GM23338 (cell line): ENCODE measurements at regions not wholly inside any gene's neighbourhood (a gene's known extent, or its start where the extent isn't known, plus 50 kb on each side); places are given as distances from the start of the nearest gene placed in this dataset.

ENCODE experiments used
- CREB1 ChIP-seq: fragments of 250-450 bp; sonication (Bioruptor Pico); IDR thresholded peaks from 2 replicates; pipeline ENCODE4 v1.5.0; 2020; ENCODE audit warnings: low read depth, mild to moderate bottlenecking, moderate library complexity
- CTCF ChIP-seq, 2 experiments: fragments of 200-600 bp in 1 of 2; sonication (generic) in 1 of 2; conservative IDR thresholded peaks; 2 replicates each; pipeline versions ENCODE4 v1.5.1 to v1.6.1; 2016 to 2017; ENCODE audit warnings: antibody characterized with exemption in 2 of 2, low read depth in 2 of 2, mild to moderate bottlenecking in 2 of 2, moderate library complexity in 1 of 2
- ETS1 ChIP-seq: IDR thresholded peaks from 2 replicates; pipeline ENCODE4 v1.6.1; 2016; ENCODE audit warnings: antibody characterized with exemption
- EZH2 ChIP-seq: fragments of 200-600 bp; sonication (generic); IDR thresholded peaks from one replicate; pipeline ENCODE4 v1.8.0; 2017; ENCODE audit warnings: antibody characterized with exemption, mild to moderate bottlenecking, low read depth; ENCODE audit not compliant: unreplicated experiment
- EZH2phosphoT487 ChIP-seq: fragments of 200-600 bp; sonication (generic); IDR thresholded peaks from one replicate; pipeline ENCODE4 v1.8.1; 2018; ENCODE audit warnings: antibody characterized with exemption; ENCODE audit not compliant: unreplicated experiment
- JUNB ChIP-seq: IDR thresholded peaks from one replicate; pipeline ENCODE4 v1.6.1; 2016; ENCODE audit warnings: antibody characterized with exemption; ENCODE audit not compliant: unreplicated experiment
- POLR2AphosphoS5 ChIP-seq: IDR thresholded peaks from 2 replicates; pipeline ENCODE4 v1.6.1; 2016; ENCODE audit warnings: antibody characterized with exemption, low read depth
- STAT1 ChIP-seq: IDR thresholded peaks from one replicate; pipeline ENCODE4 v1.6.1; 2016; ENCODE audit warnings: antibody characterized with exemption; ENCODE audit not compliant: unreplicated experiment
- ZNF114 ChIP-seq: fragments of 250-450 bp; sonication (Bioruptor Pico); IDR thresholded peaks from 2 replicates; pipeline ENCODE4 v1.5.0; 2020; ENCODE audit warnings: mild to moderate bottlenecking, moderate library complexity
- ZNF331 ChIP-seq: fragments of 250-450 bp; sonication (Bioruptor Pico); IDR thresholded peaks from 2 replicates; pipeline ENCODE4 v1.5.0; 2020; ENCODE audit warnings: low read depth, mild to moderate bottlenecking, moderate library complexity
- TF ChIP-seq, protein P1 (sequence below): IDR thresholded peaks from one replicate; pipeline ENCODE4 v1.6.1; 2018; ENCODE audit warnings: antibody characterized with exemption; ENCODE audit not compliant: unreplicated experiment

DNA sequence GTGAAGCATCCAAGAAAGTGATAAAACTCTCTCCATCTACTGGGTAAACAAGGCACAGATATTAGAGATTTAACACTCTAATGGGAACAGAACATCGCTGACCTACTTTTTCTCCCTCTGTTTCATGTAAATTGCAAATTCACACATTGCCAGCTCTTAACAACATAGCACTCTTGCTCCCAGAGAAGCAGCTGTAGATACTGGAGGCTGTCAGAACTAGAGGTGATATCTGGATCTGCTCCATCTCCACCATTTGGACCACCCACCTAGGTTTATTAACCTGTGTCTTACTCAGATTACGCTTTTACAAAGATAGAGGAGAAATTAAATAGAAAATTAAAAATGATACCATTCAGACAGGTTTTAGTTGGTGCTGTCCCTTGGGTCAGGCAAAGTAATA, 289.1 kb upstream of the CRBN start:
- TF ChIP-seq CTCF (conservative IDR thresholded peaks at IDR 0.05; ENCODE audit: low read depth in 2 of 2), result no peak
- no peak for TF ChIP-seq POLR2AphosphoS5
- no peak for TF ChIP-seq EZH2
- TF ChIP-seq EZH2phosphoT487, result no peak
- TF ChIP-seq, protein P1, sequence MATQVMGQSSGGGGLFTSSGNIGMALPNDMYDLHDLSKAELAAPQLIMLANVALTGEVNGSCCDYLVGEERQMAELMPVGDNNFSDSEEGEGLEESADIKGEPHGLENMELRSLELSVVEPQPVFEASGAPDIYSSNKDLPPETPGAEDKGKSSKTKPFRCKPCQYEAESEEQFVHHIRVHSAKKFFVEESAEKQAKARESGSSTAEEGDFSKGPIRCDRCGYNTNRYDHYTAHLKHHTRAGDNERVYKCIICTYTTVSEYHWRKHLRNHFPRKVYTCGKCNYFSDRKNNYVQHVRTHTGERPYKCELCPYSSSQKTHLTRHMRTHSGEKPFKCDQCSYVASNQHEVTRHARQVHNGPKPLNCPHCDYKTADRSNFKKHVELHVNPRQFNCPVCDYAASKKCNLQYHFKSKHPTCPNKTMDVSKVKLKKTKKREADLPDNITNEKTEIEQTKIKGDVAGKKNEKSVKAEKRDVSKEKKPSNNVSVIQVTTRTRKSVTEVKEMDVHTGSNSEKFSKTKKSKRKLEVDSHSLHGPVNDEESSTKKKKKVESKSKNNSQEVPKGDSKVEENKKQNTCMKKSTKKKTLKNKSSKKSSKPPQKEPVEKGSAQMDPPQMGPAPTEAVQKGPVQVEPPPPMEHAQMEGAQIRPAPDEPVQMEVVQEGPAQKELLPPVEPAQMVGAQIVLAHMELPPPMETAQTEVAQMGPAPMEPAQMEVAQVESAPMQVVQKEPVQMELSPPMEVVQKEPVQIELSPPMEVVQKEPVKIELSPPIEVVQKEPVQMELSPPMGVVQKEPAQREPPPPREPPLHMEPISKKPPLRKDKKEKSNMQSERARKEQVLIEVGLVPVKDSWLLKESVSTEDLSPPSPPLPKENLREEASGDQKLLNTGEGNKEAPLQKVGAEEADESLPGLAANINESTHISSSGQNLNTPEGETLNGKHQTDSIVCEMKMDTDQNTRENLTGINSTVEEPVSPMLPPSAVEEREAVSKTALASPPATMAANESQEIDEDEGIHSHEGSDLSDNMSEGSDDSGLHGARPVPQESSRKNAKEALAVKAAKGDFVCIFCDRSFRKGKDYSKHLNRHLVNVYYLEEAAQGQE, result no peak
- TF ChIP-seq ZNF114 (CRISPR knock-in tag), result no peak
- no peak for TF ChIP-seq CREB1
- TF ChIP-seq ETS1, result no peak
- no peak for TF ChIP-seq ZNF331
- no peak for TF ChIP-seq STAT1
- TF ChIP-seq JUNB, result no peak
